RKO (cell line): ENCODE measurements at regions not wholly inside any gene's neighbourhood (a gene's known extent, or its start where the extent isn't known, plus 50 kb on each side); places are given as distances from the start of the nearest gene placed in this dataset.
"Not testable (repeated sequence)": the region's sequence is repeated elsewhere in the genome, so short reads cannot be mapped to it uniquely, and the experiment has no call there.

Experiments
- DNase-seq: peaks from one replicate; pipeline ENCODE4 v3.0.0-alpha.2; 2016; ENCODE audit warnings: low spot score

DNA sequence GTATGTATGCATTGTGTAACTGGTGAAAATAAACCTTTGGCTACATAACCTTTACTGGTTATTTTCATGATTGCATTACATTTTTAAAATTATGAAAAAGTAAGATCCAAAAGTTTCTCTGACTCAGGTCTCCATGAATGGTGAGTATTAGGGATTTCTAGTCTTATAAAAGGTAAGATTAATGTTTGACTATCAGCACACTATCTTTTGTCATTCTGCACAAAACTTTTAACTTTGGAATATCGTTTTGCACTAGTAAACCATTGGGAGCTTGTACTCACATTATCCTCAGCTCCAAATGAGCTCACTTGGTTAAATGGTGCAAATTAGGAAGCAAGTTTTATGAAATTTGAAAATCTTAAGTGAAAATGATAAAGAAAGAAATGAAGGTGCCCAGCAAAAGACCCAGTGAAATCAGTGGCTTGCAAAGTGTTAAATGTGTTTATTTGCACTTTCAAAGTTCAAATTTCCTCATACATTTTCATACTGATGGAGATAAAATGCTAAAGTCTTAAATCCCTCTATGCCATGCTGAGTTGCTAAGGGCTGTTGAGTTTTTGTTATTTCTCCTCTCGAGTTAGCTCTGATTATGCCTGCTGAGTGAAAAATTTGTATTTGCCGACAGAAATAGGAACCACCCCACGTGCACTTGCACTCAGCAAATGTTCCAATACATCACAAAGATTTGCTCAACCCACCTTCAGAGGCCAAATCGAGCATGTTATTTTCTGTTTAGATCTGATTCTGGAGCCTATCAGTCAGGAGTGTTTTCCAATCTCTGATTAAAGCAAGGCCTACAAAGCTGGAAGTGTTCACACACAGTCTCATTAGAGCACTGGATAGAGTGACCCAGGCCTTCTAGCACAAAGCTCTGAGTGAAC lies 885.7 kb downstream of the NR2F1-AS1 start:
- no peak for DNase-seq

DNA sequence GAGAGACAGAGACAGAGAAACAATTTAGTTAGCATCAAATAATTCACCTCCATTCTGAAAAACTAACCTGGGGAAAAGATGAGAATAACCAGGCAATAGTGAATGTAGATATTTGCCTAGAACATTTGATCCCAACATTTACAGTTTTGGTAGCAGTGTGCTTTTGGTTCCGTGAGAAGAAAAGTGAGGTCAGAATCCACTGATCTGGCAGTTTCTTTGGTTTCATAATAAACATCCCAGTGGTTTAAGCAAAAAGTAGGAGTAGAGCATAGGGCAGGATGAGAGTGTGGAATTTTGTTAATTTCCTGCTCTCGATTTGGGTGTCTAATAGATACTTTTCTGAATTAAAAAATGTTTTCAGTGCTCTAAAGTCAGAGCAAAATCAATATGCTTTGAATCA lies 887.0 kb downstream of the NR2F1-AS1 start:
- no peak for DNase-seq

DNA sequence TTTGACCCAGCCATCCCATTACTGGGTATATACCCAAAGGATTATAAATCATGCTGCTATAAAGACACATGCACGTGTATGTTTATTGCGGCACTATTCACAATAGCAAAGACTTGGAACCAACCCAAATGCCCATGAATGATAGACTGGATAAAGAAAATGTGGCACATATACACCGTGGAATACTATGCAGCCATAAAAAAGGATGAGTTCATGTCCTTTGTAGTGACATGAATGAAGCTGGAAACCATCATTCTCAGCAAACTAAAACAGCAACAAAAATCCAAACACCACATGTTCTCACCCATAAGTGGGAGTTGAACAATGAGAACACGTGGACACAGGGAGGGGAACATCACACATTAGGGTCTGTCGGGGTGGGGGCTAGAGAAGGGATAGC lies 889.1 kb downstream of the NR2F1-AS1 start:
- not testable (repeated sequence) for DNase-seq

GRCh38 chr5:92687821-92688722 lies 892.9 kb downstream of the NR2F1-AS1 start:
- peak; percentile 11 for DNase-seq

GRCh38 chr5:92678640-92679039 lies 902.4 kb downstream of the NR2F1-AS1 start:
- DNase-seq: peak; percentile 51

- DNase-seq: no peak
Measured at GRCh38 chr5:92676215-92677165, 904.5 kb downstream of the NR2F1-AS1 start.

GRCh38 chr5:92674321-92674720 lies 906.7 kb downstream of the NR2F1-AS1 start:
- DNase-seq: no peak

DNA sequence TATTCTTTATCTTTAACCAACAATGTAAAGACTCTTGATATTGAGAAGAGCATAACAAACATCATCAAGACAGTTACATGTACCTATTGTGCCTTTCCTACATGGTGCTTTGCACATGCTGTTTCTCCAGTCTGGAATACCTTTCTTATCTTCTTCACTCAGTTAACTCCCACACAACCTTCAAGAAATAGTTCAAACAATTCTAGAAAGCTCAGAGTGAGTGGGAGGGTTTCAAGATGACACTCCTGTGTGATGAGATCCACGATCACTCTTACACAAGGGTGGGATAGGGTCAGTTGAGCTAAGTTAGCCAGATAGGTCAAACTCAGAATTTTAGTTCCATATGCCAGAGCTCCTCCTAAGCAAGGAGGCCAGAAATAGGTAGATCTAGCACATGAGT lies 915.5 kb downstream of the NR2F1-AS1 start:
- no peak for DNase-seq

GRCh38 chr5:92662741-92663140 lies 918.3 kb downstream of the NR2F1-AS1 start:
- no peak for DNase-seq

DNA sequence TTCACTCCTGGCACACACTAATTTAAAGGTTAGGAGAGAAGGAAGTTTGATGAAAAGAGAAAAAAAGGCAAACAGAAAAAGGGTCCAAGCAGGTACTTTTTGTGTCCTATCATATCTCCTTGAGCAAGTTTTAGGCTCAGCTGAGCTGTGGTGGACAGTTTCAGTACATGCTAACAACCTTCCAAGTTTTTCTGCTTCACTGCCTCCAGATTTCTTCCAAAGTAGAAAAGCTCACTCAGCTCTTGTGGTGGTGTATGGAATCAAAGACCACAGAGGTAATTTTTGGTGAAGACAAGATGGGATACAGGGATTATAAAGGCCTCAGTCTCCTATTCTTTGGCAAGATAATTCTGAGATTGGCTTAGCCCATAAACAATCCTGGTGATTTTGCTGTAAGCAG lies 921.8 kb downstream of the NR2F1-AS1 start:
- no peak for DNase-seq

DNA sequence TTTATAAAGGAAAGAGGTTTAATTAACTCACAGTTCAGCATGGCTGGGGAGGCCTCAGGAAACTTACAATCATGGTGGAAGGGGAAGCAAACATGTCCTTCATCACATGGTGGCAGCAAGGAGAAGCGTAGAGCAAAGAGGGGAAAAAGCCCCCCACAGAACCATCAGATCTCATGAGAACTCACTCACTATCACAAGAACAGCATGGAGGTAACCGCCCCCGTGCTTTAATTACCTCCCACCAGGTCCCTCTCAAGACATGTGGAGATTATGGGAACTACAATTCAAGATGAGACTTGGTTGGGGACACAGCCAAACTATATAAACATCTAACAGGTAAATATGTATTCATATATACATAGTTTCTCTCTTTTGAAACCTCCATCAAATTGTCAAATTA lies 926.4 kb downstream of the NR2F1-AS1 start:
- DNase-seq: not testable (repeated sequence)

- DNase-seq: no peak
Measured at GRCh38 chr5:92653730-92654461, 927.1 kb downstream of the NR2F1-AS1 start.

DNA sequence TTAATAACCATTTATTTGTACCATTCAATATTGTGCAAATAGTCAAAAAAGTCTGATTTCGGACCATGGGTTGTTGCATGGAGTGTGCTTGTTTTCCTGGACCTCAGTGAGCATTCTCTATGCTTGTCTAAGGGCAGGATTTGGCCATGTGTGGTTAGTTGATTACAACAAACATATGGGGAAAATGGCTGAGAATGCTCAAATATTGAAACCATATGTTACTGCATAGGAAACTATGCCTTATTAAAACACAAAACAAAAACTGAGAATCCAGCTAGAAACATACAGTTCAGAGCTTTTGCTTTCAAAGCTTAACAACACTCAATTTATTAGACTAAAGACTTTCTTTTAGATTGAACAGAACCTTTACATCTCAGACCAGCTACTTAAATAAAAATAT lies 928.3 kb downstream of the NR2F1-AS1 start:
- no peak for DNase-seq

DNA sequence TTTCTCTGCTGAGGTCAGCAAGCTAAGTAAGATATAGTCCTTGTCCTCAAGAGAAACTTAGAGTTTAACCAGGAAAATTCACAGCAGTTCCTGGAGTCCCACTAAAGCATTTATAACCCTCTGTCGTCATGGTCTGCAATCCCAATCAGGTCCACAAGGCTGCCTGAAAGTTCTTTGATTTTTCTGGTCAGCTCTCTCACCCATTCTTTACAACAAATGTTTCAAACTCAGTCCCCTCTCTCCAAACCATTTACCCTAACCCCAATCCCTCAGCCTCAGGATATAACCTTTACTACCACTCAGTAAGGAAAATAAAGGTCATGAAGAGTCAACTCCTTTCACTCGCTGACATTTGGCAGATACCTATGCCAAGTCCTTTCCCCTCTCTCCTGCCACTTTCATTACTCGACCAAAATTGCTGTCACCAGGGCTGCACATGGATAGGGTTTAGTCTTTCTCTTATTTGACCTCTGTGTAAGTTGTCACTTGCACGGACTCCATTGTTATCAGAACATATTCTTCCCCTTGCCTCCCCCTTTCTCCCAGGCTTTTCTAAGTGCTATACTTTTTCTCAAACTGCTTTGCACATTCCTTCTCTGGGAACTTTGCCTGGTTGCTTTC lies 936.6 kb downstream of the NR2F1-AS1 start:
- peak; percentile 5 for DNase-seq

GRCh38 chr5:92641031-92641962 lies 939.7 kb downstream of the NR2F1-AS1 start:
- DNase-seq: no peak

GRCh38 chr5:92640340-92640739 lies 940.7 kb downstream of the NR2F1-AS1 start:
- no peak for DNase-seq

GRCh38 chr5:92637960-92638359 lies 943.1 kb downstream of the NR2F1-AS1 start:
- DNase-seq: no peak

DNA sequence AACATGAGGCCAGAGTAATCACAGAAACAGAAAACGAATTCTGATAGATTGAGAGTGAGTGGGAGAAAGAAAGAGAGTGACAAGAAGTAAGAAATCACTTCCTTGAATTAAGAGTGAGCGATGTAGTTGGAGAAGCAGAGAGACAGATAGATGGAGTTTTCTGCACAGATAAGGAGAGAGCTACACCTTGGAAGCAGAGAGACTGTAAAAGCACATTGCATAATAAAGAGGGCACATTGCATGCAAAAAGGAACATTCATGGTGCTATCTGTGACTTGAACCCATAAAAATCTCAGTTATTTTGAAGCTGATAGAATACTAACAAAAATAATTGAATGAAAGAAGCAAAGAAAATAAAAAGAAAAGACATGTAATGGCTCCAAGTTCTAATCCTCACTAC lies 943.8 kb downstream of the NR2F1-AS1 start:
- DNase-seq: no peak

- DNase-seq: no peak
Measured at GRCh38 chr5:92635001-92635461, 946.0 kb downstream of the NR2F1-AS1 start.
